Natural killer cell (primary cell): ENCODE measurements at regions not wholly inside any gene's neighbourhood (a gene's known extent, or its start where the extent isn't known, plus 50 kb on each side); places are given as distances from the start of the nearest gene placed in this dataset.

Experiments
- ATAC-seq, 3 donors: fragments of 150-1000 bp in 2 of 3; fragments of 200-7000 bp in 1 of 3; cut with Tn5 transposase; 1 replicate in 1 of 3; 2 replicates in 2 of 3; pipeline ENCODE4 v1.10.0; 2021; ENCODE audit warnings: mild to moderate bottlenecking in 2 of 3, moderate library complexity in 2 of 3
- DNase-seq, 2 donors: peaks; one replicate each; pipeline versions ENCODE4 v3.0.0 to v3.0.0-alpha.2; 2013 to 2021; ENCODE audit warnings: mixed read lengths in 1 of 2
- H3K27ac ChIP-seq: one replicate; pipeline ENCODE4 v1.5.1; 2013; ENCODE audit warnings: mild to moderate bottlenecking, low read length
- H3K27me3 ChIP-seq: one replicate; pipeline ENCODE4 v1.6.1; 2013; ENCODE audit warnings: low read length; ENCODE audit not compliant: control insufficient read depth, insufficient read depth
- H3K36me3 ChIP-seq: one replicate; pipeline ENCODE4 v1.6.1; 2013; ENCODE audit warnings: low read length; ENCODE audit not compliant: control insufficient read depth, insufficient read depth
- H3K4me1 ChIP-seq: one replicate; pipeline ENCODE4 v1.6.1; 2013; ENCODE audit warnings: low read length; ENCODE audit not compliant: control insufficient read depth, insufficient read depth
- H3K4me3 ChIP-seq: one replicate; pipeline ENCODE4 v1.5.1; 2013; ENCODE audit warnings: low read length
- H3K9me3 ChIP-seq: one replicate; pipeline ENCODE4 v1.6.1; 2013; ENCODE audit warnings: low read length; ENCODE audit not compliant: control insufficient read depth, insufficient read depth
- H3K27ac Mint-ChIP-seq, 2 donors: one replicate each; pipeline ENCODE4 v1.8.0; 2022; ENCODE audit warnings: mild to moderate bottlenecking in 2 of 2, mixed read lengths in 2 of 2, moderate library complexity in 1 of 2
- H3K27me3 Mint-ChIP-seq, 2 donors: one replicate each; pipeline ENCODE4 v1.8.0; 2022; ENCODE audit warnings: low read depth in 2 of 2, mixed read lengths in 2 of 2
- H3K36me3 Mint-ChIP-seq: one replicate; pipeline ENCODE4 v1.8.0; 2022; ENCODE audit warnings: mixed read lengths
- H3K4me1 Mint-ChIP-seq, 2 donors: one replicate each; pipeline ENCODE4 v1.8.0; 2022; ENCODE audit warnings: mixed read lengths in 2 of 2
- H3K4me3 Mint-ChIP-seq: one replicate; pipeline ENCODE4 v1.8.0; 2022; ENCODE audit warnings: mild to moderate bottlenecking, moderate library complexity, mixed read lengths
- H3K9me3 Mint-ChIP-seq, 2 donors: one replicate each; pipeline ENCODE4 v1.8.0; 2022; ENCODE audit warnings: mixed read lengths in 2 of 2
- CTCF ChIP-seq: fragments of 200-600 bp; IDR thresholded peaks from one replicate; pipeline ENCODE4 v1.8.0; 2022; ENCODE audit warnings: antibody characterized with exemption
- WGBS: methylation state at CpG from one replicate; pipeline ENCODE4 v1.1.7; 2013; ENCODE audit warnings: missing lambda C conversion rate; ENCODE audit not compliant: insufficient coverage; 5-methylcytosine and 5-hydroxymethylcytosine counted together
- intact Hi-C: fragments of 100-400 bp; cut with micrococcal nuclease; formaldehyde crosslinking; loops from one replicate; pipeline ENCODE4 v1.14.2; 2022

DNA sequence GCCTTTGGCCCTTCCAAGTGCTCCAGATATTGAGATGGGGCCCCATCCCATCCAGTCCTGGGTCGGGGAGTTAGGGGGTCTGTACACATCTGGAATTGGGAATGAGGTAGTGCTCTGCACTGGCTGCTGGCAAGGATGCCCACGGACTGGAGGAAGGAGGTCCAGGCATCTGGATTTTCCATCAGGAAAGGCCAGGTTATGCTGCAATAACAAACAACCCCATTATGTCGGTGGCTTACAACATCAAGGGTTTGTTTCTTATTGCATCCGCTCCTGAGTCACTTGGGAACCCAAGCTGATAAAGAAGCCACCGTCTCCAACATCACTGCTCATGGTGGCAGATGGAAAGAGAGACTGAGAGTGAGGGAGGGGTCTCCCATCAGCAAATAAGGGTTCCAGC, 229.9 kb downstream of the TFCP2L1 start:
- Histone ChIP-seq H3K4me3 (no peak overlapping the region), H3K9me3 (no peaks in the 10 kb centered on the region), H3K27me3 (no peaks in the 10 kb centered on the region), H3K4me1 (no peaks in the 10 kb centered on the region), H3K36me3 (no peaks in the 10 kb centered on the region), H3K27ac (no peak overlapping the region)
- Mint-ChIP-seq H3K27me3 (no peaks in the 10 kb centered on the region), H3K4me3 (no peak overlapping the region), H3K36me3 (no peaks in the 10 kb centered on the region), H3K4me1 (no peaks in the 10 kb centered on the region), H3K9me3 (no peaks in the 10 kb centered on the region), H3K27ac (no peak overlapping the region)
- intact Hi-C loops: no loop called here
- WGBS: 88% methylated on average over 5 of the region's 5 CpGs
- no peak for ATAC-seq
- no peak for DNase-seq
- TF ChIP-seq CTCF: no peak

GRCh38 chr2:121055501-121055900, 229.5 kb downstream of the TFCP2L1 start:
- no peaks in the 10 kb centered on the region for H3K36me3 Mint-ChIP-seq
- Histone ChIP-seq H3K27me3 (no peaks in the 10 kb centered on the region), H3K4me3 (no peak overlapping the region), H3K4me1 (no peaks in the 10 kb centered on the region), H3K9me3 (no peaks in the 10 kb centered on the region), H3K27ac (no peak overlapping the region), H3K36me3 (no peaks in the 10 kb centered on the region)
- H3K9me3 Mint-ChIP-seq: no peaks in the 10 kb centered on the region
- no peak overlapping the region for H3K27ac Mint-ChIP-seq
- ATAC-seq: no peak
- intact Hi-C loops: no loop called here
- DNase-seq: no peak
- 95% methylated on average over 4 of the region's 4 CpGs for WGBS
- no peak overlapping the region for H3K4me3 Mint-ChIP-seq
- no peaks in the 10 kb centered on the region for H3K27me3 Mint-ChIP-seq
- no peaks in the 10 kb centered on the region for H3K4me1 Mint-ChIP-seq
- TF ChIP-seq CTCF: no peak

- no peak overlapping the region for H3K4me3 Mint-ChIP-seq
- H3K27ac Mint-ChIP-seq: no peak overlapping the region
- Histone ChIP-seq H3K4me3 (no peak overlapping the region), H3K27me3 (no peaks in the 10 kb centered on the region), H3K27ac (no peak overlapping the region), H3K4me1 (no peaks in the 10 kb centered on the region), H3K36me3 (no peaks in the 10 kb centered on the region), H3K9me3 (no peaks in the 10 kb centered on the region)
- intact Hi-C loops: no loop called here
- DNase-seq (no peak), ATAC-seq (no peak)
- no peaks in the 10 kb centered on the region for H3K36me3 Mint-ChIP-seq
- H3K4me1 Mint-ChIP-seq: no peaks in the 10 kb centered on the region
- H3K9me3 Mint-ChIP-seq: no peaks in the 10 kb centered on the region
- TF ChIP-seq CTCF: no peak
- 85% methylated on average over 13 of the region's 15 CpGs for WGBS
- no peaks in the 10 kb centered on the region for H3K27me3 Mint-ChIP-seq
Measured at GRCh38 chr2:121058852-121059558, 226.0 kb downstream of the TFCP2L1 start.
